ENCODE measurements at regions not wholly inside any gene's neighbourhood (a gene's known extent, or its start where the extent isn't known, plus 50 kb on each side); places are given as distances from the start of the nearest gene placed in this dataset.

- H3K4me3 ChIP-seq (ENCODE audit: low read depth, low read length) = no peak overlapping the region
- no peak for DNase-seq (ENCODE audit: low read depth)
- TF ChIP-seq POLR2A (IDR thresholded peaks at IDR 0.05; ENCODE audit: extremely low read depth, insufficient read length) = no peak
- TF ChIP-seq CTCF (IDR thresholded peaks at IDR 0.05; ENCODE audit: low read depth, low read length) = no peak
- no peak for TF ChIP-seq MAX (IDR thresholded peaks at IDR 0.05; ENCODE audit: low read depth, low read length)
- no peak for TF ChIP-seq MYC (IDR thresholded peaks at IDR 0.05; ENCODE audit: low read depth, low read length)
These were observed 207.9 kb upstream of the SULF2 start for GRCh38 chr20:47993035-47993755.

- no peak overlapping the region for H3K4me3 ChIP-seq (ENCODE audit: low read depth, low read length)
- DNase-seq (ENCODE audit: low read depth) = no peak
- TF ChIP-seq MYC (IDR thresholded peaks at IDR 0.05; ENCODE audit: low read depth, low read length) = no peak
- no peak for TF ChIP-seq MAX (IDR thresholded peaks at IDR 0.05; ENCODE audit: low read depth, low read length)
- TF ChIP-seq CTCF (IDR thresholded peaks at IDR 0.05; ENCODE audit: low read depth, low read length) = no peak
- TF ChIP-seq POLR2A (IDR thresholded peaks at IDR 0.05; ENCODE audit: extremely low read depth, insufficient read length) = no peak
These were observed 206.7 kb upstream of the SULF2 start for GRCh38 chr20:47991875-47992488.

- no peak for TF ChIP-seq MAX (IDR thresholded peaks at IDR 0.05; ENCODE audit: low read depth, low read length)
- no peak for TF ChIP-seq MYC (IDR thresholded peaks at IDR 0.05; ENCODE audit: low read depth, low read length)
- no peak for TF ChIP-seq POLR2A (IDR thresholded peaks at IDR 0.05; ENCODE audit: extremely low read depth, insufficient read length)
- TF ChIP-seq CTCF (IDR thresholded peaks at IDR 0.05; ENCODE audit: low read depth, low read length) = no peak
- H3K4me3 ChIP-seq (ENCODE audit: low read depth, low read length) = no peak overlapping the region
- no peak for DNase-seq (ENCODE audit: low read depth)
These were observed 205.3 kb upstream of the SULF2 start for GRCh38 chr20:47990507-47991150.

- H3K4me3 ChIP-seq (ENCODE audit: low read depth, low read length) = no peak overlapping the region
- no peak for DNase-seq (ENCODE audit: low read depth)
- TF ChIP-seq POLR2A (IDR thresholded peaks at IDR 0.05; ENCODE audit: extremely low read depth, insufficient read length) (no peak), MAX (IDR thresholded peaks at IDR 0.05; ENCODE audit: low read depth, low read length) (no peak), CTCF (IDR thresholded peaks at IDR 0.05; ENCODE audit: low read depth, low read length) (no peak), MYC (IDR thresholded peaks at IDR 0.05; ENCODE audit: low read depth, low read length) (no peak)
These were observed 204.7 kb upstream of the SULF2 start for GRCh38 chr20:47989957-47990356.

GRCh38 chr20:47988676-47989075, 203.4 kb upstream of the SULF2 start:
- no peak for DNase-seq (ENCODE audit: low read depth)
- no peak for TF ChIP-seq CTCF (IDR thresholded peaks at IDR 0.05; ENCODE audit: low read depth, low read length)
- no peak overlapping the region for H3K4me3 ChIP-seq (ENCODE audit: low read depth, low read length)
